GM23338 (cell line): ENCODE measurements at regions not wholly inside any gene's neighbourhood (a gene's known extent, or its start where the extent isn't known, plus 50 kb on each side); places are given as distances from the start of the nearest gene placed in this dataset.
"Not testable (repeated sequence)": the region's sequence is repeated elsewhere in the genome, so short reads cannot be mapped to it uniquely, and the experiment has no call there.

ENCODE experiments used
- ATAC-seq: fragments of 200-7000 bp; cut with Tn5 transposase; 3 replicates; pipeline ENCODE4 v1.9.1; 2020
- DNase-seq: peaks from one replicate; pipeline ENCODE4 v3.0.0-alpha.2; 2015; ENCODE audit warnings: low spot score
- H2AFZ ChIP-seq: fragments of 200-600 bp; sonication (generic); 2 replicates; pipeline ENCODE4 v1.8.0; 2016; ENCODE audit warnings: antibody characterized with exemption, mild to moderate bottlenecking, moderate library complexity
- H3F3A ChIP-seq: fragments of 200-600 bp; sonication (generic); replicated peaks from 2 replicates; pipeline ENCODE4 v1.8.0; 2017; ENCODE audit warnings: antibody characterized with exemption, mixed run types, low read depth
- H3K27ac ChIP-seq: fragments of 200-600 bp; sonication (generic); 2 replicates; pipeline ENCODE4 v1.6.1; 2016; ENCODE audit warnings: low read depth
- H3K27me3 ChIP-seq: fragments of 200-600 bp; sonication (generic); 2 replicates; pipeline ENCODE4 v1.8.0; 2016; ENCODE audit warnings: mild to moderate bottlenecking, mixed run types, moderate library complexity; ENCODE audit not compliant: insufficient read depth
- H3K36me3 ChIP-seq: fragments of 200-600 bp; sonication (generic); 2 replicates; pipeline ENCODE4 v1.8.0; 2016; ENCODE audit warnings: mild to moderate bottlenecking; ENCODE audit not compliant: insufficient read depth
- H3K4me1 ChIP-seq: fragments of 200-600 bp; sonication (generic); 2 replicates; pipeline ENCODE4 v1.8.0; 2016; ENCODE audit warnings: mild to moderate bottlenecking, moderate library complexity; ENCODE audit not compliant: insufficient read depth
- H3K4me2 ChIP-seq: fragments of 200-600 bp; sonication (generic); 2 replicates; pipeline ENCODE4 v1.7.1; 2017; ENCODE audit warnings: mixed run types
- H3K4me3 ChIP-seq: fragments of 200-600 bp; sonication (generic); 2 replicates; pipeline ENCODE4 v1.6.1; 2016; ENCODE audit warnings: mixed run types
- H3K79me2 ChIP-seq: fragments of 200-600 bp; sonication (generic); replicated peaks from 2 replicates; pipeline ENCODE4 v1.8.0; 2017; ENCODE audit warnings: mild to moderate bottlenecking; ENCODE audit not compliant: insufficient read depth
- H3K9me2 ChIP-seq: fragments of 200-600 bp; sonication (generic); 2 replicates; pipeline ENCODE4 v1.8.0; 2017; ENCODE audit not compliant: insufficient read depth
- H4K20me1 ChIP-seq: fragments of 200-600 bp; sonication (generic); replicated peaks from 2 replicates; pipeline ENCODE4 v1.8.0; 2017; ENCODE audit warnings: mild to moderate bottlenecking; ENCODE audit not compliant: insufficient read depth
- H3K27ac Mint-ChIP-seq: 2 replicates; pipeline ENCODE4 v1.8.0; 2020; ENCODE audit warnings: inconsistent platforms, mild to moderate bottlenecking, moderate library complexity, mixed read lengths
- H3K27me3 Mint-ChIP-seq: 3 replicates; pipeline ENCODE4 v1.8.0; 2022; ENCODE audit warnings: low read depth, mild to moderate bottlenecking, moderate library complexity, mixed read lengths, inconsistent platforms; ENCODE audit not compliant: insufficient read depth, poor library complexity
- H3K36me3 Mint-ChIP-seq: 3 replicates; pipeline ENCODE4 v1.8.0; 2021; ENCODE audit warnings: low read depth, mild to moderate bottlenecking, inconsistent platforms, moderate library complexity, mixed read lengths
- H3K4me1 Mint-ChIP-seq: 3 replicates; pipeline ENCODE4 v1.8.0; 2020; ENCODE audit warnings: mild to moderate bottlenecking, inconsistent platforms, mixed read lengths
- H3K4me3 Mint-ChIP-seq: 3 replicates; pipeline ENCODE4 v1.8.0; 2021; ENCODE audit warnings: moderate library complexity, mild to moderate bottlenecking, inconsistent platforms, mixed read lengths
- H3K9me3 Mint-ChIP-seq: 3 replicates; pipeline ENCODE4 v1.8.0; 2020; ENCODE audit warnings: moderate library complexity, mild to moderate bottlenecking, inconsistent platforms, mixed read lengths
- CREB1 ChIP-seq: fragments of 250-450 bp; sonication (Bioruptor Pico); IDR thresholded peaks from 2 replicates; pipeline ENCODE4 v1.5.0; 2020; ENCODE audit warnings: low read depth, mild to moderate bottlenecking, moderate library complexity
- ETS1 ChIP-seq: IDR thresholded peaks from 2 replicates; pipeline ENCODE4 v1.6.1; 2016; ENCODE audit warnings: antibody characterized with exemption
- EZH2 ChIP-seq: fragments of 200-600 bp; sonication (generic); IDR thresholded peaks from one replicate; pipeline ENCODE4 v1.8.0; 2017; ENCODE audit warnings: antibody characterized with exemption, mild to moderate bottlenecking, low read depth; ENCODE audit not compliant: unreplicated experiment
- EZH2phosphoT487 ChIP-seq: fragments of 200-600 bp; sonication (generic); IDR thresholded peaks from one replicate; pipeline ENCODE4 v1.8.1; 2018; ENCODE audit warnings: antibody characterized with exemption; ENCODE audit not compliant: unreplicated experiment
- POLR2AphosphoS5 ChIP-seq: IDR thresholded peaks from 2 replicates; pipeline ENCODE4 v1.6.1; 2016; ENCODE audit warnings: antibody characterized with exemption, low read depth
- STAT1 ChIP-seq: IDR thresholded peaks from one replicate; pipeline ENCODE4 v1.6.1; 2016; ENCODE audit warnings: antibody characterized with exemption; ENCODE audit not compliant: unreplicated experiment
- ZNF114 ChIP-seq: fragments of 250-450 bp; sonication (Bioruptor Pico); IDR thresholded peaks from 2 replicates; pipeline ENCODE4 v1.5.0; 2020; ENCODE audit warnings: mild to moderate bottlenecking, moderate library complexity
- ZNF331 ChIP-seq: fragments of 250-450 bp; sonication (Bioruptor Pico); IDR thresholded peaks from 2 replicates; pipeline ENCODE4 v1.5.0; 2020; ENCODE audit warnings: low read depth, mild to moderate bottlenecking, moderate library complexity
- ZNF462 ChIP-seq: fragments of 250-450 bp; sonication (Bioruptor Pico); IDR thresholded peaks from 2 replicates; pipeline ENCODE4 v1.5.0; 2020; ENCODE audit warnings: mild to moderate bottlenecking, moderate library complexity
- TF ChIP-seq, protein P1 (sequence below): IDR thresholded peaks from one replicate; pipeline ENCODE4 v1.6.1; 2018; ENCODE audit warnings: antibody characterized with exemption; ENCODE audit not compliant: unreplicated experiment

DNA sequence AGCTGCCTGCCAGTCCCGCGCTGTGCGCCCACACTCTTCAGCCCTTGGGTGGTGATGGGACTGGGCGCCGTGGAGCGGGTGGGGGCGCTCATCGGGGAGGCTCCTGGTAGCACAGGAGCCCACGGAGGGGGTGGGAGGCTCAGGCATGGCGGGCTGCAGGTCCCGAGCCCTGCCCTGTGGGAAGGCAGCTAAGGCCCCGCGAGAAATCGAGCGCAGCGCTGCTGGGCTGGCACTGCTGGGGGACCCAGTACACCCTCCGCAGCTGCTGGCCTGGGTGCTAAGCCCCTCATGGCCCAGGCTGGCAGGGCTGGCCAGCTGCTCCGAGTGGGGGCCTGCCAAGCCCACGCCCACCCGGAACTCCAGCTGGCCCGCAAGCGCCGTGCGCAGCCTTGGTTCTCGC, 403.7 kb upstream of the NUDT12 start:
- H3K27ac Mint-ChIP-seq, H2AFZ ChIP-seq, H3F3A ChIP-seq, H3K36me3 ChIP-seq, H3K4me2 ChIP-seq, H3K79me2 ChIP-seq, H3K27me3 Mint-ChIP-seq, H3K9me2 ChIP-seq, H3K27ac ChIP-seq, H3K4me1 ChIP-seq, DNase-seq, H4K20me1 ChIP-seq, H3K4me3 Mint-ChIP-seq, ATAC-seq, H3K4me1 Mint-ChIP-seq, H3K4me3 ChIP-seq, H3K27me3 ChIP-seq: not testable (repeated sequence)
- H3K9me3 Mint-ChIP-seq: peaks cover 28% of the 10 kb centered on the region
- H3K36me3 Mint-ChIP-seq: peaks cover 16% of the 10 kb centered on the region

GRCh38 chr5:103962023-103962422, 399.4 kb upstream of the NUDT12 start:
- H3K27ac ChIP-seq: no peak overlapping the region
- no peak overlapping the region for H3K4me3 Mint-ChIP-seq
- DNase-seq: no peak
- TF ChIP-seq EZH2phosphoT487 (no peak), ZNF114 (CRISPR knock-in tag) (no peak), STAT1 (no peak), EZH2 (no peak), ZNF462 (CRISPR knock-in tag) (no peak), POLR2AphosphoS5 (no peak), CREB1 (no peak), ZNF331 (CRISPR knock-in tag) (no peak), ETS1 (no peak)
- TF ChIP-seq, protein P1, sequence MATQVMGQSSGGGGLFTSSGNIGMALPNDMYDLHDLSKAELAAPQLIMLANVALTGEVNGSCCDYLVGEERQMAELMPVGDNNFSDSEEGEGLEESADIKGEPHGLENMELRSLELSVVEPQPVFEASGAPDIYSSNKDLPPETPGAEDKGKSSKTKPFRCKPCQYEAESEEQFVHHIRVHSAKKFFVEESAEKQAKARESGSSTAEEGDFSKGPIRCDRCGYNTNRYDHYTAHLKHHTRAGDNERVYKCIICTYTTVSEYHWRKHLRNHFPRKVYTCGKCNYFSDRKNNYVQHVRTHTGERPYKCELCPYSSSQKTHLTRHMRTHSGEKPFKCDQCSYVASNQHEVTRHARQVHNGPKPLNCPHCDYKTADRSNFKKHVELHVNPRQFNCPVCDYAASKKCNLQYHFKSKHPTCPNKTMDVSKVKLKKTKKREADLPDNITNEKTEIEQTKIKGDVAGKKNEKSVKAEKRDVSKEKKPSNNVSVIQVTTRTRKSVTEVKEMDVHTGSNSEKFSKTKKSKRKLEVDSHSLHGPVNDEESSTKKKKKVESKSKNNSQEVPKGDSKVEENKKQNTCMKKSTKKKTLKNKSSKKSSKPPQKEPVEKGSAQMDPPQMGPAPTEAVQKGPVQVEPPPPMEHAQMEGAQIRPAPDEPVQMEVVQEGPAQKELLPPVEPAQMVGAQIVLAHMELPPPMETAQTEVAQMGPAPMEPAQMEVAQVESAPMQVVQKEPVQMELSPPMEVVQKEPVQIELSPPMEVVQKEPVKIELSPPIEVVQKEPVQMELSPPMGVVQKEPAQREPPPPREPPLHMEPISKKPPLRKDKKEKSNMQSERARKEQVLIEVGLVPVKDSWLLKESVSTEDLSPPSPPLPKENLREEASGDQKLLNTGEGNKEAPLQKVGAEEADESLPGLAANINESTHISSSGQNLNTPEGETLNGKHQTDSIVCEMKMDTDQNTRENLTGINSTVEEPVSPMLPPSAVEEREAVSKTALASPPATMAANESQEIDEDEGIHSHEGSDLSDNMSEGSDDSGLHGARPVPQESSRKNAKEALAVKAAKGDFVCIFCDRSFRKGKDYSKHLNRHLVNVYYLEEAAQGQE: no peak
- H3K27me3 ChIP-seq: no peaks in the 10 kb centered on the region
- no peaks in the 10 kb centered on the region for H3K36me3 ChIP-seq
- peaks cover 19% of the 10 kb centered on the region for H3K9me3 Mint-ChIP-seq
- H3K4me2 ChIP-seq: no peak overlapping the region
- no peaks in the 10 kb centered on the region for H3K79me2 ChIP-seq
- H4K20me1 ChIP-seq: no peaks in the 10 kb centered on the region
- H2AFZ ChIP-seq: no peak overlapping the region
- no peaks in the 10 kb centered on the region for H3K27me3 Mint-ChIP-seq
- no peaks in the 10 kb centered on the region for H3F3A ChIP-seq
- no peak overlapping the region for H3K27ac Mint-ChIP-seq
- H3K4me1 ChIP-seq: no peaks in the 10 kb centered on the region
- H3K9me2 ChIP-seq: peaks cover 6% of the 10 kb centered on the region; the same call in 1 of the 2 replicates
- H3K36me3 Mint-ChIP-seq: peaks cover 8% of the 10 kb centered on the region; the same call in 1 of the 3 replicates
- ATAC-seq: no peak
- H3K4me3 ChIP-seq: no peak overlapping the region
- H3K4me1 Mint-ChIP-seq: no peaks in the 10 kb centered on the region
